WTC11 (cell line): ENCODE measurements at regions not wholly inside any gene's neighbourhood (a gene's known extent, or its start where the extent isn't known, plus 50 kb on each side); places are given as distances from the start of the nearest gene placed in this dataset.
A peak's percentile ranks its signal among the peaks of the same experiment; 100 is the strongest.

Experiments
- ATAC-seq: fragments of 200-7000 bp; cut with Tn5 transposase; 2 replicates; pipeline ENCODE4 v1.10.0; 2021; ENCODE audit warnings: mild to moderate bottlenecking, moderate library complexity
- CTCF ChIA-PET: fragments of 300-600 bp; sonication (Branson Sonifier 250); formaldehyde crosslinking; loops from one replicate; lab custom pipeline; 2021; ENCODE audit warnings: antibody characterized with exemption; lab: Charles Lee
- POLR2A ChIA-PET: fragments of 350-600 bp; sonication (Branson Sonifier 250); formaldehyde crosslinking; loops from one replicate; lab custom pipeline; 2021; ENCODE audit warnings: antibody characterized with exemption; lab: Charles Lee
- DNase-seq: peaks from one replicate; pipeline ENCODE4 v3.0.0; 2021; ENCODE audit warnings: low spot score
- H3K27ac Mint-ChIP-seq: 2 replicates; pipeline ENCODE4 v1.8.0; 2021; ENCODE audit warnings: mixed read lengths
- H3K27me3 Mint-ChIP-seq: 2 replicates; pipeline ENCODE4 v1.8.0; 2021; ENCODE audit warnings: low read depth, mild to moderate bottlenecking, moderate library complexity, mixed read lengths
- H3K36me3 Mint-ChIP-seq: 2 replicates; pipeline ENCODE4 v1.8.0; 2021; ENCODE audit warnings: mixed read lengths
- H3K4me1 Mint-ChIP-seq: 2 replicates; pipeline ENCODE4 v1.8.0; 2022; ENCODE audit warnings: mixed read lengths
- H3K4me3 Mint-ChIP-seq: 2 replicates; pipeline ENCODE4 v1.8.0; 2021; ENCODE audit warnings: mild to moderate bottlenecking, moderate library complexity, mixed read lengths
- H3K9me3 Mint-ChIP-seq: 2 replicates; pipeline ENCODE4 v1.8.0; 2021; ENCODE audit warnings: mixed read lengths
- AFF4 ChIP-seq: sonication (generic); formaldehyde crosslinking; IDR thresholded peaks from 2 replicates; pipeline ENCODE4 v1.8.1; 2023; ENCODE audit warnings: mild to moderate bottlenecking, missing genetic modification reagents, borderline replicate concordance
- ATF2 ChIP-seq: sonication (generic); formaldehyde crosslinking; IDR thresholded peaks from 2 replicates; pipeline ENCODE4 v1.8.1; 2022; ENCODE audit warnings: low read depth, missing genetic modification reagents, borderline replicate concordance
- ATF6 ChIP-seq: sonication (generic); formaldehyde crosslinking; IDR thresholded peaks from 2 replicates; pipeline ENCODE4 v1.8.1; 2023; ENCODE audit warnings: mild to moderate bottlenecking, missing genetic modification reagents
- CDX4 ChIP-seq: fragments of 250-450 bp; sonication (Bioruptor Pico); IDR thresholded peaks from 2 replicates; pipeline ENCODE4 v1.9.0; 2021; ENCODE audit warnings: moderate library complexity, mild to moderate bottlenecking, inconsistent platforms, borderline replicate concordance
- ETV6 ChIP-seq: sonication (generic); formaldehyde crosslinking; IDR thresholded peaks from 2 replicates; pipeline ENCODE4 v1.8.1; 2022; ENCODE audit warnings: mild to moderate bottlenecking, missing genetic modification reagents
- HMGXB4 ChIP-seq: sonication (generic); formaldehyde crosslinking; IDR thresholded peaks from 2 replicates; pipeline ENCODE4 v1.8.1; 2023; ENCODE audit warnings: mild to moderate bottlenecking, moderate library complexity, missing genetic modification reagents
- IRF2 ChIP-seq: sonication (generic); formaldehyde crosslinking; IDR thresholded peaks from 2 replicates; pipeline ENCODE4 v1.8.0; 2022; ENCODE audit warnings: low read depth, missing genetic modification reagents, borderline replicate concordance
- KAT7 ChIP-seq: sonication (generic); formaldehyde crosslinking; IDR thresholded peaks from 2 replicates; pipeline ENCODE4 v1.8.1; 2023; ENCODE audit warnings: missing genetic modification reagents, mild to moderate bottlenecking, borderline replicate concordance
- SMAD4 ChIP-seq: sonication (generic); formaldehyde crosslinking; IDR thresholded peaks from 2 replicates; pipeline ENCODE4 v1.8.0; 2022; ENCODE audit warnings: mild to moderate bottlenecking, missing genetic modification reagents
- STAT6 ChIP-seq: sonication (generic); formaldehyde crosslinking; conservative IDR thresholded peaks from 2 replicates; pipeline ENCODE4 v1.8.1; 2023; ENCODE audit warnings: mild to moderate bottlenecking, low read depth, missing genetic modification reagents, moderate library complexity
- TEAD4 ChIP-seq: sonication (generic); formaldehyde crosslinking; IDR thresholded peaks from 2 replicates; pipeline ENCODE4 v1.8.0; 2022; ENCODE audit warnings: mild to moderate bottlenecking, missing genetic modification reagents
- USF1 ChIP-seq: sonication (generic); formaldehyde crosslinking; IDR thresholded peaks from 2 replicates; pipeline ENCODE4 v1.8.0; 2022; ENCODE audit warnings: mild to moderate bottlenecking, missing genetic modification reagents
- ZMAT4 ChIP-seq: fragments of 250-450 bp; sonication (Bioruptor Pico); IDR thresholded peaks from 2 replicates; pipeline ENCODE4 v1.9.0; 2021; ENCODE audit warnings: mild to moderate bottlenecking

GRCh38 chrX:45777366-45777765 lies 576.7 kb upstream of the DIPK2B start (continued):
- TF ChIP-seq STAT6 (CRISPR knock-in tag) (no peak), USF1 (CRISPR knock-in tag) (no peak), ETV6 (no peak), AFF4 (CRISPR knock-in tag) (no peak), KAT7 (CRISPR knock-in tag) (no peak), SMAD4 (CRISPR knock-in tag) (no peak), TEAD4 (CRISPR knock-in tag) (no peak), ZMAT4 (CRISPR knock-in tag) (no peak), ATF6 (CRISPR knock-in tag) (no peak), HMGXB4 (CRISPR knock-in tag) (no peak), IRF2 (no peak), ATF2 (CRISPR knock-in tag) (no peak)

- POLR2A ChIA-PET = no interaction called here
- H3K27ac Mint-ChIP-seq = peak overlapping the region; percentile 45
- no peak for ATAC-seq
- CTCF ChIA-PET = no interaction called here
- no peaks in the 10 kb centered on the region for H3K9me3 Mint-ChIP-seq
- DNase-seq = no peak
- H3K4me1 Mint-ChIP-seq = peaks cover 89% of the 10 kb centered on the region
- H3K36me3 Mint-ChIP-seq = peaks cover 3% of the 10 kb centered on the region; the same call in 1 of the 2 replicates
- no peak overlapping the region for H3K4me3 Mint-ChIP-seq
- H3K27me3 Mint-ChIP-seq = no peaks in the 10 kb centered on the region
- TF ChIP-seq CDX4 (CRISPR knock-in tag) = no peak
- TF ChIP-seq, all 79 proteins: peak for 0
Measured at GRCh38 chrX:45775468-45775867, 574.8 kb upstream of the DIPK2B start.
